WTC11 (cell line): ENCODE measurements at regions not wholly inside any gene's neighbourhood (a gene's known extent, or its start where the extent isn't known, plus 50 kb on each side); places are given as distances from the start of the nearest gene placed in this dataset.

ENCODE experiments used
- ATAC-seq: fragments of 200-7000 bp; cut with Tn5 transposase; 2 replicates; pipeline ENCODE4 v1.10.0; 2021; ENCODE audit warnings: mild to moderate bottlenecking, moderate library complexity
- CTCF ChIA-PET: fragments of 300-600 bp; sonication (Branson Sonifier 250); formaldehyde crosslinking; loops from one replicate; lab custom pipeline; 2021; ENCODE audit warnings: antibody characterized with exemption; lab: Charles Lee
- POLR2A ChIA-PET: fragments of 350-600 bp; sonication (Branson Sonifier 250); formaldehyde crosslinking; loops from one replicate; lab custom pipeline; 2021; ENCODE audit warnings: antibody characterized with exemption; lab: Charles Lee
- DNase-seq: peaks from one replicate; pipeline ENCODE4 v3.0.0; 2021; ENCODE audit warnings: low spot score
- H3K27ac Mint-ChIP-seq: 2 replicates; pipeline ENCODE4 v1.8.0; 2021; ENCODE audit warnings: mixed read lengths
- H3K27me3 Mint-ChIP-seq: 2 replicates; pipeline ENCODE4 v1.8.0; 2021; ENCODE audit warnings: low read depth, mild to moderate bottlenecking, moderate library complexity, mixed read lengths
- H3K36me3 Mint-ChIP-seq: 2 replicates; pipeline ENCODE4 v1.8.0; 2021; ENCODE audit warnings: mixed read lengths
- H3K4me1 Mint-ChIP-seq: 2 replicates; pipeline ENCODE4 v1.8.0; 2022; ENCODE audit warnings: mixed read lengths
- H3K4me3 Mint-ChIP-seq: 2 replicates; pipeline ENCODE4 v1.8.0; 2021; ENCODE audit warnings: mild to moderate bottlenecking, moderate library complexity, mixed read lengths
- H3K9me3 Mint-ChIP-seq: 2 replicates; pipeline ENCODE4 v1.8.0; 2021; ENCODE audit warnings: mixed read lengths
- ERG ChIP-seq: fragments of 250-450 bp; sonication (Bioruptor Pico); IDR thresholded peaks from 2 replicates; pipeline ENCODE4 v1.8.0; 2021; ENCODE audit warnings: mild to moderate bottlenecking
- ETV6 ChIP-seq: sonication (generic); formaldehyde crosslinking; IDR thresholded peaks from 2 replicates; pipeline ENCODE4 v1.8.1; 2022; ENCODE audit warnings: mild to moderate bottlenecking, missing genetic modification reagents
- FOXJ3 ChIP-seq: sonication (generic); formaldehyde crosslinking; IDR thresholded peaks from 2 replicates; pipeline ENCODE4 v1.9.0; 2021; ENCODE audit warnings: missing genetic modification reagents, mild to moderate bottlenecking, borderline replicate concordance
- FOXK1 ChIP-seq: sonication (generic); formaldehyde crosslinking; IDR thresholded peaks from 2 replicates; pipeline ENCODE4 v1.8.0; 2022; ENCODE audit warnings: mild to moderate bottlenecking, moderate library complexity, missing genetic modification reagents
- FOXP4 ChIP-seq: sonication (generic); formaldehyde crosslinking; IDR thresholded peaks from 2 replicates; pipeline ENCODE4 v1.8.0; 2022; ENCODE audit warnings: mild to moderate bottlenecking, missing genetic modification reagents
- GABPB1 ChIP-seq: sonication (generic); formaldehyde crosslinking; IDR thresholded peaks from 2 replicates; pipeline ENCODE4 v1.8.1; 2023; ENCODE audit warnings: mild to moderate bottlenecking, missing genetic modification reagents
- GTF2I ChIP-seq: fragments of 250-450 bp; sonication (Bioruptor Pico); conservative IDR thresholded peaks from 2 replicates; pipeline ENCODE4 v1.4.0; 2021; ENCODE audit warnings: mild to moderate bottlenecking
- JUN ChIP-seq: sonication (generic); formaldehyde crosslinking; IDR thresholded peaks from 2 replicates; pipeline ENCODE4 v1.8.0; 2023; ENCODE audit warnings: mild to moderate bottlenecking, missing genetic modification reagents
- MXD4 ChIP-seq: fragments of 250-450 bp; sonication (Bioruptor Pico); IDR thresholded peaks from 2 replicates; pipeline ENCODE4 v1.8.0; 2021; ENCODE audit warnings: mild to moderate bottlenecking, moderate library complexity, borderline replicate concordance
- NR3C1 ChIP-seq: sonication (generic); formaldehyde crosslinking; conservative IDR thresholded peaks from 2 replicates; pipeline ENCODE4 v1.8.1; 2023; ENCODE audit warnings: low read depth, mild to moderate bottlenecking, missing genetic modification reagents
- PREB ChIP-seq: sonication (generic); formaldehyde crosslinking; IDR thresholded peaks from 2 replicates; pipeline ENCODE4 v1.8.1; 2022; ENCODE audit warnings: mild to moderate bottlenecking, missing genetic modification reagents, moderate library complexity, borderline replicate concordance
- PRRX2 ChIP-seq: fragments of 250-450 bp; sonication (Bioruptor Pico); IDR thresholded peaks from 2 replicates; pipeline ENCODE4 v1.8.0; 2021; ENCODE audit warnings: mild to moderate bottlenecking
- RORB ChIP-seq: fragments of 250-450 bp; sonication (Bioruptor Pico); IDR thresholded peaks from 2 replicates; pipeline ENCODE4 v1.9.0; 2021; ENCODE audit warnings: mild to moderate bottlenecking
- SMAD4 ChIP-seq: sonication (generic); formaldehyde crosslinking; IDR thresholded peaks from 2 replicates; pipeline ENCODE4 v1.8.0; 2022; ENCODE audit warnings: mild to moderate bottlenecking, missing genetic modification reagents
- TEAD1 ChIP-seq: sonication (generic); formaldehyde crosslinking; IDR thresholded peaks from 2 replicates; pipeline ENCODE4 v1.8.0; 2022; ENCODE audit warnings: mild to moderate bottlenecking, missing genetic modification reagents
- TEAD4 ChIP-seq: sonication (generic); formaldehyde crosslinking; IDR thresholded peaks from 2 replicates; pipeline ENCODE4 v1.8.0; 2022; ENCODE audit warnings: mild to moderate bottlenecking, missing genetic modification reagents
- TP53 ChIP-seq: sonication (generic); formaldehyde crosslinking; IDR thresholded peaks from 2 replicates; pipeline ENCODE4 v1.8.1; 2023; ENCODE audit warnings: mild to moderate bottlenecking, missing genetic modification reagents
- USF1 ChIP-seq: sonication (generic); formaldehyde crosslinking; IDR thresholded peaks from 2 replicates; pipeline ENCODE4 v1.8.0; 2022; ENCODE audit warnings: mild to moderate bottlenecking, missing genetic modification reagents
- ZBTB43 ChIP-seq: sonication (generic); formaldehyde crosslinking; IDR thresholded peaks from 2 replicates; pipeline ENCODE4 v1.8.1; 2023; ENCODE audit warnings: mild to moderate bottlenecking, missing genetic modification reagents
- ZNF232 ChIP-seq: sonication (generic); formaldehyde crosslinking; IDR thresholded peaks from 2 replicates; pipeline ENCODE4 v1.8.0; 2022; ENCODE audit warnings: mild to moderate bottlenecking, missing genetic modification reagents
- ZNF317 ChIP-seq: sonication (generic); formaldehyde crosslinking; IDR thresholded peaks from 2 replicates; pipeline ENCODE4 v1.8.1; 2023; ENCODE audit warnings: low read depth, mild to moderate bottlenecking, moderate library complexity, missing genetic modification reagents, borderline replicate concordance
- ZNF396 ChIP-seq: fragments of 250-450 bp; sonication (Bioruptor Pico); IDR thresholded peaks from 2 replicates; pipeline ENCODE4 v1.8.0; 2021; ENCODE audit warnings: mild to moderate bottlenecking, moderate library complexity, borderline replicate concordance
- ZNF416 ChIP-seq: fragments of 250-450 bp; sonication (Bioruptor Pico); IDR thresholded peaks from 2 replicates; pipeline ENCODE4 v1.9.0; 2021; ENCODE audit warnings: mild to moderate bottlenecking, inconsistent platforms

- TF ChIP-seq TEAD1 (CRISPR knock-in tag), result no peak
- TF ChIP-seq PREB (CRISPR knock-in tag), result no peak
Measured at GRCh38 chr6:98452685-98453084, 381.7 kb upstream of the POU3F2 start (continued).

- no peak for ATAC-seq
- Mint-ChIP-seq H3K36me3 (no peaks in the 10 kb centered on the region), H3K4me3 (no peak overlapping the region), H3K4me1 (0 out of 2 replicates have a peak, but pooled peaks cover 2% of the 10 kb centered on the region), H3K9me3 (peaks cover 3% of the 10 kb centered on the region)
- DNase-seq, result no peak
- ChIA-PET POLR2A (no interaction called here), CTCF (no interaction called here)
- TF ChIP-seq GTF2I (no peak), MXD4 (CRISPR knock-in tag) (no peak), RORB (CRISPR knock-in tag) (no peak), SMAD4 (CRISPR knock-in tag) (no peak), USF1 (CRISPR knock-in tag) (no peak), FOXJ3 (CRISPR knock-in tag) (no peak), JUN (CRISPR knock-in tag) (no peak), ETV6 (CRISPR knock-in tag) (no peak), TEAD4 (CRISPR knock-in tag) (no peak), ZNF317 (no peak)
- TF ChIP-seq, all 79 proteins: peak for 0
- Mint-ChIP-seq H3K27me3 (no peaks in the 10 kb centered on the region), H3K27ac (no peak overlapping the region)
Measured at GRCh38 chr6:98454809-98455322, 379.5 kb upstream of the POU3F2 start.

- H3K4me3 Mint-ChIP-seq, result no peak overlapping the region
- no peaks in the 10 kb centered on the region for H3K36me3 Mint-ChIP-seq
- H3K27ac Mint-ChIP-seq, result no peak overlapping the region
- no peak for DNase-seq
- ATAC-seq, result no peak
- H3K4me1 Mint-ChIP-seq, result 0 out of 2 replicates have a peak, but pooled peaks cover 2% of the 10 kb centered on the region
- TF ChIP-seq RORB (CRISPR knock-in tag) (no peak), SMAD4 (CRISPR knock-in tag) (no peak), ZBTB43 (CRISPR knock-in tag) (no peak), ZNF416 (CRISPR knock-in tag) (no peak), ETV6 (CRISPR knock-in tag) (no peak), FOXK1 (CRISPR knock-in tag) (no peak), ZNF317 (no peak), GABPB1 (CRISPR knock-in tag) (no peak)
- POLR2A ChIA-PET, result no interaction called here
- H3K9me3 Mint-ChIP-seq, result no peaks in the 10 kb centered on the region
- H3K27me3 Mint-ChIP-seq, result no peaks in the 10 kb centered on the region
- CTCF ChIA-PET, result no interaction called here
Measured at GRCh38 chr6:98458708-98459107, 375.7 kb upstream of the POU3F2 start.

GRCh38 chr6:98463038-98464000, 371.1 kb upstream of the POU3F2 start:
- Mint-ChIP-seq H3K4me3 (no peak overlapping the region), H3K27me3 (no peaks in the 10 kb centered on the region), H3K4me1 (no peaks in the 10 kb centered on the region), H3K36me3 (no peaks in the 10 kb centered on the region), H3K27ac (no peak overlapping the region), H3K9me3 (no peaks in the 10 kb centered on the region)
- no peak for DNase-seq
- ATAC-seq, result no peak
- ChIA-PET POLR2A (no interaction called here), CTCF (no interaction called here)
- no peak for TF ChIP-seq FOXP4
- no peak for TF ChIP-seq PRRX2
- no peak for TF ChIP-seq TP53 (CRISPR knock-in tag)
- no peak for TF ChIP-seq JUN (CRISPR knock-in tag)
- no peak for TF ChIP-seq ZNF232 (CRISPR knock-in tag)
- no peak for TF ChIP-seq GABPB1 (CRISPR knock-in tag)
- TF ChIP-seq ERG (CRISPR knock-in tag), result no peak
- TF ChIP-seq TEAD1 (CRISPR knock-in tag), result no peak
- TF ChIP-seq NR3C1 (CRISPR knock-in tag), result no peak
- no peak for TF ChIP-seq ZNF396 (CRISPR knock-in tag)
